ENCODE measurements at regions not wholly inside any gene's neighbourhood (a gene's known extent, or its start where the extent isn't known, plus 50 kb on each side); places are given as distances from the start of the nearest gene placed in this dataset.

DNA sequence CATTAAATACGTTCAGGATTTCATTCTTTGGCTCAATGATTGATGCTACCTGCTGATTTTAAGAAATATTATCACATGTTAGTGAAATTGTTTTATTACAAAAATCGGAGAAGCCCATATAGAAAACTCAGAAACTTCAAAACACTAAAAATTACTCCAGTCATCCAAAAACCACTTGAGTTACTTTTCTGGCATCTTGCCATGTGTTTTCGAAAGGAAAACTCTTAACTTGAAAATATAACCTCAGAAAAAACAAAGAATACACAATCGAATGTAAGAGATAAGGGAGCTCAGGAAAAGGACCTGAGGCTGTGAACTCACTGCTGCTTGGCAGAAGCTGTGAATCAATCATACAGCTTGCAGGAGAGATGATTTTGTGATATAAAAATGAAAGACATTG lies 151.3 kb upstream of the SLITRK3 start:
- TF ChIP-seq, protein P1, sequence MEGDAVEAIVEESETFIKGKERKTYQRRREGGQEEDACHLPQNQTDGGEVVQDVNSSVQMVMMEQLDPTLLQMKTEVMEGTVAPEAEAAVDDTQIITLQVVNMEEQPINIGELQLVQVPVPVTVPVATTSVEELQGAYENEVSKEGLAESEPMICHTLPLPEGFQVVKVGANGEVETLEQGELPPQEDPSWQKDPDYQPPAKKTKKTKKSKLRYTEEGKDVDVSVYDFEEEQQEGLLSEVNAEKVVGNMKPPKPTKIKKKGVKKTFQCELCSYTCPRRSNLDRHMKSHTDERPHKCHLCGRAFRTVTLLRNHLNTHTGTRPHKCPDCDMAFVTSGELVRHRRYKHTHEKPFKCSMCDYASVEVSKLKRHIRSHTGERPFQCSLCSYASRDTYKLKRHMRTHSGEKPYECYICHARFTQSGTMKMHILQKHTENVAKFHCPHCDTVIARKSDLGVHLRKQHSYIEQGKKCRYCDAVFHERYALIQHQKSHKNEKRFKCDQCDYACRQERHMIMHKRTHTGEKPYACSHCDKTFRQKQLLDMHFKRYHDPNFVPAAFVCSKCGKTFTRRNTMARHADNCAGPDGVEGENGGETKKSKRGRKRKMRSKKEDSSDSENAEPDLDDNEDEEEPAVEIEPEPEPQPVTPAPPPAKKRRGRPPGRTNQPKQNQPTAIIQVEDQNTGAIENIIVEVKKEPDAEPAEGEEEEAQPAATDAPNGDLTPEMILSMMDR (IDR thresholded peaks at IDR 0.05; ENCODE audit: low read depth, low read length, missing control alignments), result no peak
- no peak overlapping the region for H3K4me3 ChIP-seq (ENCODE audit: low read depth, low read length)
- DNase-seq (ENCODE audit: low read depth), result no peak

DNA sequence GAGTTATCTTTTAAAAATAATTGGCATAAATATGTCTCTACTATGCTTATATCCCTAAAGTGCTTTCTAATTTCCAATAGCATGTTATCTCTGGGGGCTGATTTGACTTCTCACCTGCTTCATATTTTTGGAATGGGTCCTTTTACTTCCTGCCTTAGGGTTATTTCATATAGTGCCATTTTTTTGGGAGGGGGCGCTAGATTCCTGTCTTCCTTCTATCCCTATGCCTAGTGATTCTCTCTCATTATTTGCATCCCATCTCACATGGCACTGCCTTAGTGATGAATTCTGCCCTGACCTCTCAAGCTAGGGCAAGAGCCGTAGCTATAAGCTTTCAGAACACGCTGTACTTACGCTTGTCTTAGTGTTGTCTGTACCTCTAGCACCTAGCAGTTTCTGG lies 150.3 kb upstream of the SLITRK3 start:
- TF ChIP-seq, protein P1 (IDR thresholded peaks at IDR 0.05; ENCODE audit: low read depth, low read length, missing control alignments), result no peak
- DNase-seq (ENCODE audit: low read depth), result no peak
- H3K4me3 ChIP-seq (ENCODE audit: low read depth, low read length), result no peak overlapping the region

DNA sequence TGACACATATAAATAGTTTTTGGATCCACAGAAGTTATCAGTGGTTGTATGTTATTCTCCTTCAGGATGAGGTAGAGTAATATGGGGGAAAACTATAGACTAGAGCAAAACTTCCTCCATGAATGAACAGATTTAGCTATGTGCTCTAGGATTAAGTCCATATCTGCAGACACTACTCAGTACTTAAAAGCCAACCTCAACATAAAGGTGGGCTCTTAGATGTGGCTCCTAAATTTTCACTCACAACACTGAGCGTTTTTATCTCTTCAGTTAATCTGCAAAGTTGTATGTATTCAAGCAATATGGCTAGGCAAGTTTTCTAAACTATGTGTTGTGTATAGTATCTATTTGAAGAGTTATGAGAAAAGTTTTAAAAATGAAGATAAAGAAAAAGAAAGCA lies 147.0 kb upstream of the SLITRK3 start:
- no peak overlapping the region for H3K4me3 ChIP-seq (ENCODE audit: low read depth, low read length)
- no peak for DNase-seq (ENCODE audit: low read depth)
- TF ChIP-seq, protein P1 (IDR thresholded peaks at IDR 0.05; ENCODE audit: low read depth, low read length, missing control alignments), result no peak

DNA sequence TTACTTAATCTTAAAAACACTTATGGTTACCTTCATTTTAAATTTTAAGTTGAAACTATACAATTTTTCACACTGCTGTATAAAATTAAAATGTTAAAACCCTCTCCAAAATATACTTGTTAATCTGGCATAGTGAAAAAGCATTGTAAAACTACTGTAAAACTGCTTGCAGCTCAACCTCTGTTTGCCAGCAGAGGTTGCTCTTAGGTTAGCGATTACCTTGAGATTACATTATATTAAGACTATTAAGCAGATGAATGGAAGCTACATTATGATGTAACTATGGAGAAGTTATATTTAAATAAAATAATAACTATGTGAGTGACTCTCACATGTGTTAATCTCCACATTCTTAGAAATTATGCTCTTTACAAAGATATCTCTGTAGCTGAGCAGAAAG lies 143.6 kb upstream of the SLITRK3 start:
- TF ChIP-seq, protein P1 (IDR thresholded peaks at IDR 0.05; ENCODE audit: low read depth, low read length, missing control alignments), result no peak
- DNase-seq (ENCODE audit: low read depth), result no peak
- H3K4me3 ChIP-seq (ENCODE audit: low read depth, low read length), result no peak overlapping the region

DNA sequence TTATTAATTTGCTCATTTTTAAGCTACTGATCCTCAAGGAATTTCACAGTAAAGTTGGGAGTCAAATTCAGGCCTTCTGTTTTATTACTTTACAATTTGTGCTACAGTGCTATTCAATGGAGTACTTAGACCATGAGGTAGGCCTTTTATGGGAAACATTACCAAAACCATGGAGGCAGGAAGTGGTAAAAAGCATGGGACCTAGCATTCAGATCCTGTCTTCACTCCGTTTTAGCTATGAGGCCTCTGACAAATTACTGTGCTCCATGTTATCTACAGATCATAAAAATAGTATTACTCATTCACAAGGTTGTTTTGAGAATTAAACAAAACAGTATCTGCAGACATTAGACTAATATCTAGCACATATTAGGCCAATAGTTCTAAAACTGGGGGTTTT lies 140.6 kb upstream of the SLITRK3 start:
- no peak for DNase-seq (ENCODE audit: low read depth)
- H3K4me3 ChIP-seq (ENCODE audit: low read depth, low read length), result no peak overlapping the region
- TF ChIP-seq, protein P1 (IDR thresholded peaks at IDR 0.05; ENCODE audit: low read depth, low read length, missing control alignments), result no peak

Measured in GM12864 (cell line).